H1 (cell line): ENCODE measurements at regions not wholly inside any gene's neighbourhood (a gene's known extent, or its start where the extent isn't known, plus 50 kb on each side); places are given as distances from the start of the nearest gene placed in this dataset.

Experiments used
- RAD21 ChIP-seq, 2 experiments: IDR thresholded peaks in 1 of 2; conservative IDR thresholded peaks in 1 of 2; 2 replicates each; pipeline ENCODE4 v1.6.1; 2011; ENCODE audit warnings: low read depth in 2 of 2, low read length in 2 of 2, improper control_type of control experiment in 1 of 2, inconsistent platforms in 1 of 2, mild to moderate bottlenecking in 1 of 2, moderate library complexity in 1 of 2
- TBP ChIP-seq: IDR thresholded peaks from 2 replicates; pipeline ENCODE4 v1.6.1; 2011; ENCODE audit warnings: low read depth, low read length, improper control_type of control experiment
- TF ChIP-seq, protein P1 (sequence below): fragments of 300-600 bp; sonication (generic); IDR thresholded peaks from 2 replicates; pipeline ENCODE4 v1.7.1; 2012; ENCODE audit warnings: low read length, moderate library complexity, mild to moderate bottlenecking, inconsistent platforms; ENCODE audit not compliant: insufficient replicate concordance
- TF ChIP-seq, protein P2 (sequence below), 3 experiments: IDR thresholded peaks; 1 replicate in 2 of 3; 2 replicates in 1 of 3; pipeline versions ENCODE4 v1.5.1 to v1.6.1; 2011; ENCODE audit warnings: low read length in 3 of 3, mild to moderate bottlenecking in 3 of 3, inconsistent platforms in 2 of 3, low read depth in 1 of 3, moderate library complexity in 1 of 3; ENCODE audit not compliant: insufficient read depth in 1 of 3; ENCODE audit errors: control extremely low read depth in 1 of 3

- TF ChIP-seq, protein P1, sequence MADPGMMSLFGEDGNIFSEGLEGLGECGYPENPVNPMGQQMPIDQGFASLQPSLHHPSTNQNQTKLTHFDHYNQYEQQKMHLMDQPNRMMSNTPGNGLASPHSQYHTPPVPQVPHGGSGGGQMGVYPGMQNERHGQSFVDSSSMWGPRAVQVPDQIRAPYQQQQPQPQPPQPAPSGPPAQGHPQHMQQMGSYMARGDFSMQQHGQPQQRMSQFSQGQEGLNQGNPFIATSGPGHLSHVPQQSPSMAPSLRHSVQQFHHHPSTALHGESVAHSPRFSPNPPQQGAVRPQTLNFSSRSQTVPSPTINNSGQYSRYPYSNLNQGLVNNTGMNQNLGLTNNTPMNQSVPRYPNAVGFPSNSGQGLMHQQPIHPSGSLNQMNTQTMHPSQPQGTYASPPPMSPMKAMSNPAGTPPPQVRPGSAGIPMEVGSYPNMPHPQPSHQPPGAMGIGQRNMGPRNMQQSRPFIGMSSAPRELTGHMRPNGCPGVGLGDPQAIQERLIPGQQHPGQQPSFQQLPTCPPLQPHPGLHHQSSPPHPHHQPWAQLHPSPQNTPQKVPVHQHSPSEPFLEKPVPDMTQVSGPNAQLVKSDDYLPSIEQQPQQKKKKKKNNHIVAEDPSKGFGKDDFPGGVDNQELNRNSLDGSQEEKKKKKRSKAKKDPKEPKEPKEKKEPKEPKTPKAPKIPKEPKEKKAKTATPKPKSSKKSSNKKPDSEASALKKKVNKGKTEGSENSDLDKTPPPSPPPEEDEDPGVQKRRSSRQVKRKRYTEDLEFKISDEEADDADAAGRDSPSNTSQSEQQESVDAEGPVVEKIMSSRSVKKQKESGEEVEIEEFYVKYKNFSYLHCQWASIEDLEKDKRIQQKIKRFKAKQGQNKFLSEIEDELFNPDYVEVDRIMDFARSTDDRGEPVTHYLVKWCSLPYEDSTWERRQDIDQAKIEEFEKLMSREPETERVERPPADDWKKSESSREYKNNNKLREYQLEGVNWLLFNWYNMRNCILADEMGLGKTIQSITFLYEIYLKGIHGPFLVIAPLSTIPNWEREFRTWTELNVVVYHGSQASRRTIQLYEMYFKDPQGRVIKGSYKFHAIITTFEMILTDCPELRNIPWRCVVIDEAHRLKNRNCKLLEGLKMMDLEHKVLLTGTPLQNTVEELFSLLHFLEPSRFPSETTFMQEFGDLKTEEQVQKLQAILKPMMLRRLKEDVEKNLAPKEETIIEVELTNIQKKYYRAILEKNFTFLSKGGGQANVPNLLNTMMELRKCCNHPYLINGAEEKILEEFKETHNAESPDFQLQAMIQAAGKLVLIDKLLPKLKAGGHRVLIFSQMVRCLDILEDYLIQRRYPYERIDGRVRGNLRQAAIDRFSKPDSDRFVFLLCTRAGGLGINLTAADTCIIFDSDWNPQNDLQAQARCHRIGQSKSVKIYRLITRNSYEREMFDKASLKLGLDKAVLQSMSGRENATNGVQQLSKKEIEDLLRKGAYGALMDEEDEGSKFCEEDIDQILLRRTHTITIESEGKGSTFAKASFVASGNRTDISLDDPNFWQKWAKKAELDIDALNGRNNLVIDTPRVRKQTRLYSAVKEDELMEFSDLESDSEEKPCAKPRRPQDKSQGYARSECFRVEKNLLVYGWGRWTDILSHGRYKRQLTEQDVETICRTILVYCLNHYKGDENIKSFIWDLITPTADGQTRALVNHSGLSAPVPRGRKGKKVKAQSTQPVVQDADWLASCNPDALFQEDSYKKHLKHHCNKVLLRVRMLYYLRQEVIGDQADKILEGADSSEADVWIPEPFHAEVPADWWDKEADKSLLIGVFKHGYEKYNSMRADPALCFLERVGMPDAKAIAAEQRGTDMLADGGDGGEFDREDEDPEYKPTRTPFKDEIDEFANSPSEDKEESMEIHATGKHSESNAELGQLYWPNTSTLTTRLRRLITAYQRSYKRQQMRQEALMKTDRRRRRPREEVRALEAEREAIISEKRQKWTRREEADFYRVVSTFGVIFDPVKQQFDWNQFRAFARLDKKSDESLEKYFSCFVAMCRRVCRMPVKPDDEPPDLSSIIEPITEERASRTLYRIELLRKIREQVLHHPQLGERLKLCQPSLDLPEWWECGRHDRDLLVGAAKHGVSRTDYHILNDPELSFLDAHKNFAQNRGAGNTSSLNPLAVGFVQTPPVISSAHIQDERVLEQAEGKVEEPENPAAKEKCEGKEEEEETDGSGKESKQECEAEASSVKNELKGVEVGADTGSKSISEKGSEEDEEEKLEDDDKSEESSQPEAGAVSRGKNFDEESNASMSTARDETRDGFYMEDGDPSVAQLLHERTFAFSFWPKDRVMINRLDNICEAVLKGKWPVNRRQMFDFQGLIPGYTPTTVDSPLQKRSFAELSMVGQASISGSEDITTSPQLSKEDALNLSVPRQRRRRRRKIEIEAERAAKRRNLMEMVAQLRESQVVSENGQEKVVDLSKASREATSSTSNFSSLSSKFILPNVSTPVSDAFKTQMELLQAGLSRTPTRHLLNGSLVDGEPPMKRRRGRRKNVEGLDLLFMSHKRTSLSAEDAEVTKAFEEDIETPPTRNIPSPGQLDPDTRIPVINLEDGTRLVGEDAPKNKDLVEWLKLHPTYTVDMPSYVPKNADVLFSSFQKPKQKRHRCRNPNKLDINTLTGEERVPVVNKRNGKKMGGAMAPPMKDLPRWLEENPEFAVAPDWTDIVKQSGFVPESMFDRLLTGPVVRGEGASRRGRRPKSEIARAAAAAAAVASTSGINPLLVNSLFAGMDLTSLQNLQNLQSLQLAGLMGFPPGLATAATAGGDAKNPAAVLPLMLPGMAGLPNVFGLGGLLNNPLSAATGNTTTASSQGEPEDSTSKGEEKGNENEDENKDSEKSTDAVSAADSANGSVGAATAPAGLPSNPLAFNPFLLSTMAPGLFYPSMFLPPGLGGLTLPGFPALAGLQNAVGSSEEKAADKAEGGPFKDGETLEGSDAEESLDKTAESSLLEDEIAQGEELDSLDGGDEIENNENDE, result peak; percentile 39
- TF ChIP-seq TBP (no peak), RAD21 (IDR thresholded peaks at IDR 0.05 in 1 of 2, conservative IDR thresholded peaks at IDR 0.05 in 1 of 2; ENCODE audit: low read depth in 2 of 2, low read length in 2 of 2) (peak; percentile 79 to 80)
- TF ChIP-seq, protein P2, sequence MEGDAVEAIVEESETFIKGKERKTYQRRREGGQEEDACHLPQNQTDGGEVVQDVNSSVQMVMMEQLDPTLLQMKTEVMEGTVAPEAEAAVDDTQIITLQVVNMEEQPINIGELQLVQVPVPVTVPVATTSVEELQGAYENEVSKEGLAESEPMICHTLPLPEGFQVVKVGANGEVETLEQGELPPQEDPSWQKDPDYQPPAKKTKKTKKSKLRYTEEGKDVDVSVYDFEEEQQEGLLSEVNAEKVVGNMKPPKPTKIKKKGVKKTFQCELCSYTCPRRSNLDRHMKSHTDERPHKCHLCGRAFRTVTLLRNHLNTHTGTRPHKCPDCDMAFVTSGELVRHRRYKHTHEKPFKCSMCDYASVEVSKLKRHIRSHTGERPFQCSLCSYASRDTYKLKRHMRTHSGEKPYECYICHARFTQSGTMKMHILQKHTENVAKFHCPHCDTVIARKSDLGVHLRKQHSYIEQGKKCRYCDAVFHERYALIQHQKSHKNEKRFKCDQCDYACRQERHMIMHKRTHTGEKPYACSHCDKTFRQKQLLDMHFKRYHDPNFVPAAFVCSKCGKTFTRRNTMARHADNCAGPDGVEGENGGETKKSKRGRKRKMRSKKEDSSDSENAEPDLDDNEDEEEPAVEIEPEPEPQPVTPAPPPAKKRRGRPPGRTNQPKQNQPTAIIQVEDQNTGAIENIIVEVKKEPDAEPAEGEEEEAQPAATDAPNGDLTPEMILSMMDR (IDR thresholded peaks at IDR 0.05; ENCODE audit: control extremely low read depth in 1 of 3, insufficient read depth in 1 of 3, low read depth in 1 of 3, low read length in 3 of 3), result peak in 2 of 3 experiments; percentile 36 to 68; a peak in 2 of 4 replicates
Observed at GRCh38 chr13:73754727-73755292, 379.4 kb downstream of the KLF12 start (continued).
